GM18526 (cell line): ENCODE measurements at regions not wholly inside any gene's neighbourhood (a gene's known extent, or its start where the extent isn't known, plus 50 kb on each side); places are given as distances from the start of the nearest gene placed in this dataset.

ENCODE experiments used
- POLR2A ChIP-seq: IDR thresholded peaks from 3 replicates; pipeline ENCODE4 v1.6.1; 2011; ENCODE audit not compliant: insufficient read length; ENCODE audit errors: extremely low read depth

DNA sequence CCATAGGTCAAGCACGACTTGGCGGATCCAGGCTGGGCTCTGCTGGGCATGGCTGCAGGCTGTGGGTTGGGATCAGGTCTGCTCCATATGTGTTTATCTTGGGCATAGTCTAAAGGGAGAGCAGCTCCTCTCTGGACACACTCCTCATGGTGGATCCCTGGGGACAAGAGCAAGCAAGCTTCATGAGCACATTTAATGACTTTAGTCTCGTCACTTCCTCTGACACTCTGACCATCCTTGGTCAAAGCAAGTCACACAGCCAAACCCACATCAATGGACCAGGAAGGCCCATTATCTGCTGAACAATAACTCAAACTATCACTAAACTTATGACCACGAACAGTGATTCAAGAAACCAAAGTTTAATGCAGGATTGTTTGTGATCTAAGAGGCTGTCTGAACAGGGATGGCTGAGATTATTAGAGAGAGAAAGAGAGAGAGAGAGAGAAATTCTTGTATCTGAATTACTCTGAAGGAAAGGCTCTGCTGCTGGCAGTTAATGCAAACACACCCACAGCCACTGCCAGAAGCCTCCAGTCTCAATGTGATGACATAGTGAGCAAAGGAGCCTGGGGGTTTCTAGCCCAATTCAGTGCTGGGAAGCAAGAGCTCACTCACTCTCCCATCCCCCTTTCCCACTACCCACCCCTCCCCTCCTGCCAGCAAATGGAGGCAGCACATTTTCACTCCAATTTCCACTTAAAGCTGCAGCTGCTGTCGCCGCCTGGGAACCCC is 490.2 kb upstream of the SULF2 start:
- no peak for TF ChIP-seq POLR2A

GRCh38 chr20:48273843-48274242 is 488.6 kb upstream of the SULF2 start:
- TF ChIP-seq POLR2A = no peak

DNA sequence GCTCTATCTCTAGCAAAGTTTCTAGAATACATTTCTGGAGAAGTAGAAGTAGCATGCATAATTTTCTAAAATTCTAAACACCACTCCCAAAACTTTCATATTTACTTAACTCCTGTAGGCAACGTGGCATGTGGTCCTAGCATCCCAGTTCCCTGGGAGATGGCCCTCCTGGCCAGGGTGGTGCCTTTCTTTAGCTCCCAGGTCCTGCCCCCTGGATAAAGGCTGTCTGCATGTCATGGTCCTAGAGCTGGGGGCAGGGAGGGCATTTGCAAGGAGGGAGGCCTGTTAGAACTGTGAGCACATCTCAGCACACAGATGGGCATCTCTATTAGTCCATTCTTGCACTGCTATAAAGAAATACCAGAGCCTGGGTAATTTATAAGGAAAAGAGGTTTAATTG is 485.6 kb upstream of the SULF2 start:
- no peak for TF ChIP-seq POLR2A

DNA sequence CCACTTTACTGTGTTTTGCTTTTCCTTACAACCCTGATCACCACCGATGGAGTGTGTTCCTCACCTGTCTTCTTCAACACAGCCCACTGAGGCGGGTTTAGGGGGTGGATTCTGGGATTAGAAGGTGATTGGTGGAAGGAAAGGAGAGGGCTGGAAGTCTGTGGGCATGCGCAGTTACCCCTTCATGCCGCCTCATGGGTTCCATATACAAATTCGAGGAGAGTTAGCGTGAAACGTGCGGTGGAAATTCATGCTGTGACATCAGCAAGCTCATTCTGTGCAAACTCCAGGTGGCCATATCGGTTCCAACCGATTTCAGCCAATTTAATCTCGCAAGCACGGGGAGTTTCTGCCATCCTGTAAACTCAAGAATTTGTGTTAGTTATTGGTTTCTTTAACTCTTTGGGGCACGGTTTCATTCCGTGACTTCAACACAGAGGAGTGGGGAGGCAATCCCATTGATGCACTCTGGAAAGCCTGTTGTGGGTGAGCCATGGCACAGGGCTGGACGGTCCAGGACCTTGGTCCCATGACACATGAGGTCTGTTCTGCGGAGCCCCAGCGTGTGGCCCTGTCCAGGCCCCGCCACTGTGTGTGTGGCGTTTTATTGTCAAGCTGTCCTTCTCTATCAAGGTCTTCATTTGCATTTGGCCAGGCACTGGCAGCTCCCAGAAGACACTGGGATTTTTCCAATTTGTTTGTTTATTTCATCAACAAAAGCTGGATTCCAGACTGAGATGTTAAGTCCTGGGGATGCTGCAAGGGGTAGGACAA is 482.8 kb upstream of the SULF2 start:
- no peak for TF ChIP-seq POLR2A

- TF ChIP-seq POLR2A = no peak
Observed at GRCh38 chr20:48266571-48266970, 481.3 kb upstream of the SULF2 start.

GRCh38 chr20:48265791-48266190 is 480.5 kb upstream of the SULF2 start:
- TF ChIP-seq POLR2A = no peak

DNA sequence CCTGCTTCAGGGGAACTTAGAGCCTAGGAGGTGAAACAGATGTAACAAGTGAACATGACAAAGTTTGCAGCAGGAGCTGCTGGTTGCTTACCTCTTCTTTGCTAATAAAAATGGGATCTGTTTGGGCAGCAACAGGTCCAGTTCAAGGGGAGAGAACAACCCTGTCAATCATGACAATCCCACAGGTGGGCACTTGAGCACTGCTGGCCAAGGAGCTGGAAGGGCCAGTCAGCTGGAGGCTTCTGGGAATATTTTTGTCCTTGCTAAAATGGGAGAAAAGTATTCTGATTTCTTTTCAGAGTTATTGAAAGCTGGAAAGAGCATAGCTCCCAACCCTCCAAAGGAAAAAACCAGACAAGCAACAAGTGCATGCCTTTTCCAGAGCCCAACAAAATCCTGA is 477.7 kb upstream of the SULF2 start:
- no peak for TF ChIP-seq POLR2A

GRCh38 chr20:48262466-48262865 is 477.2 kb upstream of the SULF2 start:
- TF ChIP-seq POLR2A = no peak

GRCh38 chr20:48261398-48261910 is 476.2 kb upstream of the SULF2 start:
- no peak for TF ChIP-seq POLR2A

GRCh38 chr20:48260129-48260756 is 475.0 kb upstream of the SULF2 start:
- TF ChIP-seq POLR2A = no peak

- no peak for TF ChIP-seq POLR2A
Observed at GRCh38 chr20:48259456-48259855, 474.2 kb upstream of the SULF2 start.

GRCh38 chr20:48257833-48258232 is 472.6 kb upstream of the SULF2 start:
- no peak for TF ChIP-seq POLR2A

DNA sequence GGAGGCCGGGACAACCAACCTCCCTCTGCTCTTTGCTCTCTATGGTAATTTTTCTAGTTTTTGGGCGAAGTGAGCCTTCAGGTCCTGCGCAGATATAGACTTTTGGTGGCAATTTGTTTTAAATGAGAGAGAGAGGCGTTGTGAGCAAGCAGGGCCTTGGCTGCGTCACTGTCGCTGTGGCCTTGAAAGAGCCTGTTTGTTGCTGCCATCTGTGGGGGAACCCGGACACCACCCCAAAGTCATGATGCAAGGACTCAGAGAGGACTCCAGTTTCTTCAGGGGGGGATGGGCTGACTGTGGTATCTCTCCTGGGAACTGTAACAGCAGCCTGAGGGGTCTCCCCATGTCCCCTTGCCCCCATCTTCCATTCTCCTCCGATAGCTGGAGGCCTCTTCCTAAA is 462.7 kb upstream of the SULF2 start:
- no peak for TF ChIP-seq POLR2A

- no peak for TF ChIP-seq POLR2A
Observed at GRCh38 chr20:48246061-48246790, 460.9 kb upstream of the SULF2 start.

GRCh38 chr20:48242623-48243022 is 457.3 kb upstream of the SULF2 start:
- TF ChIP-seq POLR2A = no peak
